Type B pancreatic cell (in vitro differentiated cells): ENCODE measurements at regions not wholly inside any gene's neighbourhood (a gene's known extent, or its start where the extent isn't known, plus 50 kb on each side); places are given as distances from the start of the nearest gene placed in this dataset.
"Not testable (repeated sequence)": the region's sequence is repeated elsewhere in the genome, so short reads cannot be mapped to it uniquely, and the experiment has no call there.

Experiments used
- DNase-seq: peaks from one replicate; pipeline ENCODE4 v3.0.0; 2021; ENCODE audit warnings: mixed read lengths; ENCODE audit not compliant: unreplicated experiment; ENCODE audit errors: extremely low spot score
- H3K27ac Mint-ChIP-seq: 2 replicates; pipeline ENCODE4 v1.8.0; 2021; ENCODE audit warnings: mild to moderate bottlenecking, mixed read lengths
- H3K27me3 Mint-ChIP-seq: 2 replicates; pipeline ENCODE4 v1.8.0; 2021; ENCODE audit warnings: mixed read lengths
- H3K36me3 Mint-ChIP-seq: 2 replicates; pipeline ENCODE4 v1.8.0; 2021; ENCODE audit warnings: mixed read lengths
- H3K4me1 Mint-ChIP-seq: one replicate; pipeline ENCODE4 v1.8.0; 2021; ENCODE audit warnings: mixed read lengths; ENCODE audit not compliant: unreplicated experiment
- H3K4me3 Mint-ChIP-seq: 2 replicates; pipeline ENCODE4 v1.8.0; 2021; ENCODE audit warnings: mild to moderate bottlenecking, mixed read lengths
- H3K9me3 Mint-ChIP-seq: 2 replicates; pipeline ENCODE4 v1.8.0; 2021; ENCODE audit warnings: mixed read lengths
- TF ChIP-seq, protein P1 (sequence below): fragments of 200-600 bp; sonication (generic); conservative IDR thresholded peaks from 2 replicates; pipeline ENCODE4 v1.5.0; 2021; ENCODE audit warnings: antibody characterized with exemption, mild to moderate bottlenecking

DNA sequence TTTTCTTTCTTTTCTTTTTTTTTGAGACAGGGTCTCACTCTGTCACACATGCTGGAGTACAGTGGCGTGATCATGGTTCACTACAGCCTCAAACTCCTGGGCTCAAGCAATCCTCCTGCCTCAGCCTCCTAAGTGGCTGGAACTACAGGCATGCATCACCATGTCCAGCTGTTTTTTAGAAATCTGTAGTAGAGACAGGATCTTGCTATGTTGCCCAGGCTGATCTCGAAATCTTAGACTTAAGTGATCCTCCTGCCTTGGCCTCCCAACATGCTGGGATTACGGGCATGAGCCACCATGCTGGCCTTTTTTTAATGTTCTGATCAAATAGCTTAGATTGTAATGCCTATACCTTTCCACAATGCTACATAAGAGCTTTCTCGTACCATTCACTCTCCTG is 107.0 kb upstream of the KCTD7 start:
- Mint-ChIP-seq H3K27ac (no peak overlapping the region), H3K27me3 (no peaks in the 10 kb centered on the region), H3K4me1 (no peaks in the 10 kb centered on the region), H3K9me3 (no peaks in the 10 kb centered on the region), H3K4me3 (no peak overlapping the region), H3K36me3 (no peaks in the 10 kb centered on the region)
- TF ChIP-seq, protein P1, sequence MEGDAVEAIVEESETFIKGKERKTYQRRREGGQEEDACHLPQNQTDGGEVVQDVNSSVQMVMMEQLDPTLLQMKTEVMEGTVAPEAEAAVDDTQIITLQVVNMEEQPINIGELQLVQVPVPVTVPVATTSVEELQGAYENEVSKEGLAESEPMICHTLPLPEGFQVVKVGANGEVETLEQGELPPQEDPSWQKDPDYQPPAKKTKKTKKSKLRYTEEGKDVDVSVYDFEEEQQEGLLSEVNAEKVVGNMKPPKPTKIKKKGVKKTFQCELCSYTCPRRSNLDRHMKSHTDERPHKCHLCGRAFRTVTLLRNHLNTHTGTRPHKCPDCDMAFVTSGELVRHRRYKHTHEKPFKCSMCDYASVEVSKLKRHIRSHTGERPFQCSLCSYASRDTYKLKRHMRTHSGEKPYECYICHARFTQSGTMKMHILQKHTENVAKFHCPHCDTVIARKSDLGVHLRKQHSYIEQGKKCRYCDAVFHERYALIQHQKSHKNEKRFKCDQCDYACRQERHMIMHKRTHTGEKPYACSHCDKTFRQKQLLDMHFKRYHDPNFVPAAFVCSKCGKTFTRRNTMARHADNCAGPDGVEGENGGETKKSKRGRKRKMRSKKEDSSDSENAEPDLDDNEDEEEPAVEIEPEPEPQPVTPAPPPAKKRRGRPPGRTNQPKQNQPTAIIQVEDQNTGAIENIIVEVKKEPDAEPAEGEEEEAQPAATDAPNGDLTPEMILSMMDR, result no peak
- DNase-seq, result no peak

DNA sequence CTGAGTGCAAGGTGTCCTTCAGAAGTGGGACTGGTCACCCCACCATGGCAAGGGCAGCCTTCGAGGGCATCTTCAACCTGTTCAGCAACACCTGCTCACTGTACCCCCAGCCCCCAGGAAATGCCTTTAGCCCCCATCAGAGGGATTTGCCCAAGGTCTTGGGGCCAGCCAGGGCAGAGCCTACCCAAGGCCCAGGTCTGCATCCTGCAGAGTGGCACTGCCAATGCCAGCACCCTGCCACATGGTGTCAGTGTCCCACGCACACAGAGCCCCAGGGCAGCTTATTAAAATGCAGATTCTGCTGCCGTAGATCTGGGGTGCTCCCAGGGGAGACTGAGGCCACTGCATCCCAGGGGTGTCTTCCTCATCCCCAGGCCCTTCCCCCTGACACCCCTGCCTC is 106.2 kb upstream of the KCTD7 start:
- Mint-ChIP-seq H3K4me3 (no peak overlapping the region), H3K27ac (no peak overlapping the region), H3K27me3 (no peaks in the 10 kb centered on the region), H3K9me3 (no peaks in the 10 kb centered on the region), H3K4me1 (no peaks in the 10 kb centered on the region), H3K36me3 (no peaks in the 10 kb centered on the region)
- DNase-seq, result no peak
- TF ChIP-seq, protein P1, result no peak

DNA sequence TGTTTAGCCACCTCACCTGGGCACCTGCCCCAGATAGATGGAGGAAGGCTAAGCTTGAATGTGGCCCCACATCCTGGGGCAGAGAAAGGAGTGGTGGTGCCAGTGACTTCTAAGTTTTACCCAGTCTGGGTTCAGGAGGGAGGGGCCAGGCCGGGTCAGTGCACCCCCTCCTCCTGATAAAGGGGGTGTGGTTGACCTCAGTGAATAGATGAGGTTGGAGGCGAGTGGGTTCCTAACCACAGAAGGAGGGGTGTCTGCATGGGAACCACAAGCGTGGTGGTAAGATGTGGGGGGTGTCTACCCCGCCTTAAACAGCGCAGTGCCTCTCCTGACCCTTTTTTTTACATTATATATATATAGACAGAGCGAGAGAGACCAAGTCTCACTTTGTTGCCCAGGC is 105.3 kb upstream of the KCTD7 start:
- TF ChIP-seq, protein P1, result no peak

DNA sequence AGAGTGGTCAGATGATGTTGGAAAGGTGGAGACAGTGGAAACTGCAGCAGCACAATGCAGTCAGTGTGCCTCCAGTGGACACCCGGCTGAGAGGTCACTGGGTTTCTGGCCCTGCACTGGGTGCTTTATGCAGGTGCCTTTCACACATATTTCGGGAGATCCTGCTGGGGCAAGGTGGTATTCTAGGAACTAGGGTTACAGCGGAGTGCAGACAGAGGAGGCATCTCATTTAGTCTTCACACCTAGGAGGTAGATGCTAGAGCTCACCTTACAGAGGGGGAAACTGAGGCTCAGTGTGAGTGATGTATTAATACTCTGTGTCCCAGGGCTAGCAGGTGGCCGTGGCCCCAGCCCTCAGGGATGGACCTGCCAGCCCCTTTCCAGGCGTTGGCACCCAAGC is 103.9 kb upstream of the KCTD7 start:
- Mint-ChIP-seq H3K27ac (no peak overlapping the region), H3K4me3 (no peak overlapping the region), H3K9me3 (no peaks in the 10 kb centered on the region), H3K27me3 (no peaks in the 10 kb centered on the region), H3K4me1 (no peaks in the 10 kb centered on the region), H3K36me3 (no peaks in the 10 kb centered on the region)
- DNase-seq, result no peak
- TF ChIP-seq, protein P1, result no peak

More for the DNA sequence above, 105.3 kb upstream of the KCTD7 start:
- Mint-ChIP-seq H3K36me3 (no peaks in the 10 kb centered on the region), H3K27me3 (no peaks in the 10 kb centered on the region), H3K4me1 (no peaks in the 10 kb centered on the region), H3K9me3 (no peaks in the 10 kb centered on the region), H3K27ac (no peak overlapping the region), H3K4me3 (no peak overlapping the region)
- DNase-seq, result no peak

DNA sequence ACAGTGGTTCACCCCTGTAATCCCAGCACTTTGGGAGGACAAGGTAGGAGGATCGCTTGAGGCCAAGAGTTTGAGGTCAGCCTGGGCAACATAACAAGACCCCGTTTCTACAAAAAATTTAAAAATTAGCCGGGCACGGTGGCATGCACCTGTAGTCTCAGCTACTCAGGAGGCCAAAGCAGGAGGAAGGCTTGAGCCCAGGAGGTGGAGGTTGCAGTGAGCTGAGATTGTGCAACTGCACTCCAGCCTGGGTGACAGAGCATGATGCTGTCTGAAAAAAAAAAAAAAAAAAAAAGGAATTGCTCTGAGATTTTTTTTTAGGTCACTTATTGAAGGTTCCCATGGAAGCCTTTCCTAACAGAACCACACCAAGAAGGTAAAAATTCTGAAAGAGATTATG is 101.9 kb upstream of the KCTD7 start:
- not testable (repeated sequence) for H3K4me1 Mint-ChIP-seq, DNase-seq, H3K9me3 Mint-ChIP-seq, H3K4me3 Mint-ChIP-seq, H3K27ac Mint-ChIP-seq, H3K27me3 Mint-ChIP-seq, H3K36me3 Mint-ChIP-seq

DNA sequence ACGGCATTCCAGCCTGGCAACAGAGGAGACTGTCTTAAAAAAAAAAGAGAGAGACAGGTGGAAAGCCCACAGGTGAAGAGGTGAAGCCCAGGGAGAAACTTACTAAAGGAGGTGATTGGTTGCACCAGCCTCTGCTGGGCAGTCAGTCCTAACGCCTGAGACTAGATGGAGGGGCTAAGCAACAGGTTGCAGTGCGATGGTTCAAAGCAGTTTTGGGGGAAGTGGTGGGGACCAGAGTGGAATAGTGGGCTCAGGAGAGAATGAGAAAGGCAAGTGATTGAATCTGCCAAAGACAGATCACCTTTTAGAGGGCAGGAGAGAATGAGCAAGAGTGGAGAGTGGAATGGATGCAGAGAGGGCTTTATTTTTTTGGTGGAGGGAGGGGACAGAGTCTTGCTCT is 100.0 kb upstream of the KCTD7 start:
- H3K27ac Mint-ChIP-seq, result no peak overlapping the region
- TF ChIP-seq, protein P1, result no peak

More for the DNA sequence above, 100.0 kb upstream of the KCTD7 start:
- Mint-ChIP-seq H3K4me3 (no peak overlapping the region), H3K36me3 (peaks cover 8% of the 10 kb centered on the region), H3K4me1 (peaks cover 5% of the 10 kb centered on the region), H3K27me3 (no peaks in the 10 kb centered on the region), H3K9me3 (no peaks in the 10 kb centered on the region)
- no peak for DNase-seq
